ENCODE measurements at regions not wholly inside any gene's neighbourhood (a gene's known extent, or its start where the extent isn't known, plus 50 kb on each side); places are given as distances from the start of the nearest gene placed in this dataset.

DNA sequence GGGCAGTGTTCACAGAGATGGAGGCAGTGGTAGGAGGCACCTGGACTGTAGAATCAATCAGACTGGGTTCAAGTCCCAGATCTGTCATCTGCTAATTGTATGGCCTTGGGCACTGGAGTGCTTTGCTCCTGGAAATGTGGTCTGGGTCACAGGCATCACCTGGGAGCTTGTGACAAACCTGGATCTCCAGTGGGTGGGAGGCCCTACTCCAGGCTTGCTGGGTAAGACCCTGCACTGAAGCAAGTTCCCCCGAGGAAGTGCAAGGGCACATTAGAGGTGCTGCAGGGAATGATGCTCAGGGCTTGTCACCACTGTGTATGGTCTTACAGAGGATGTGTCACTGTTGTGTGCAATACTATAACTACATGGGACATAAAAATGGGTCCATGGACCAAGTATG, 220.5 kb upstream of the ID2 start:
- Histone ChIP-seq H3K4me1 (peaks cover 18 to 25% (median 23%) of the 10 kb centered on the region in 4 donors), H3K9me3 (no peaks in the 10 kb centered on the region), H3K36me3 (no peaks in the 10 kb centered on the region), H3K4me3 (no peak overlapping the region), H3K27ac (no peak overlapping the region), H3K27me3 (peaks cover 0 to 26% (median 6%) of the 10 kb centered on the region in 3 donors)
- WGBS, 5 donors: 100% methylated on average over 1 of the region's 1 CpG
- DNase-seq: peak in 1 of 2 donors; percentile 11
- intact Hi-C loops (cut with DNase I; ENCODE audit: low total_unique reads): no loop called here
- TF ChIP-seq POLR2AphosphoS5 (IDR thresholded peaks at IDR 0.05): no peak
- TF ChIP-seq, protein P1, sequence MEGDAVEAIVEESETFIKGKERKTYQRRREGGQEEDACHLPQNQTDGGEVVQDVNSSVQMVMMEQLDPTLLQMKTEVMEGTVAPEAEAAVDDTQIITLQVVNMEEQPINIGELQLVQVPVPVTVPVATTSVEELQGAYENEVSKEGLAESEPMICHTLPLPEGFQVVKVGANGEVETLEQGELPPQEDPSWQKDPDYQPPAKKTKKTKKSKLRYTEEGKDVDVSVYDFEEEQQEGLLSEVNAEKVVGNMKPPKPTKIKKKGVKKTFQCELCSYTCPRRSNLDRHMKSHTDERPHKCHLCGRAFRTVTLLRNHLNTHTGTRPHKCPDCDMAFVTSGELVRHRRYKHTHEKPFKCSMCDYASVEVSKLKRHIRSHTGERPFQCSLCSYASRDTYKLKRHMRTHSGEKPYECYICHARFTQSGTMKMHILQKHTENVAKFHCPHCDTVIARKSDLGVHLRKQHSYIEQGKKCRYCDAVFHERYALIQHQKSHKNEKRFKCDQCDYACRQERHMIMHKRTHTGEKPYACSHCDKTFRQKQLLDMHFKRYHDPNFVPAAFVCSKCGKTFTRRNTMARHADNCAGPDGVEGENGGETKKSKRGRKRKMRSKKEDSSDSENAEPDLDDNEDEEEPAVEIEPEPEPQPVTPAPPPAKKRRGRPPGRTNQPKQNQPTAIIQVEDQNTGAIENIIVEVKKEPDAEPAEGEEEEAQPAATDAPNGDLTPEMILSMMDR (IDR thresholded peaks at IDR 0.05): no peak

DNA sequence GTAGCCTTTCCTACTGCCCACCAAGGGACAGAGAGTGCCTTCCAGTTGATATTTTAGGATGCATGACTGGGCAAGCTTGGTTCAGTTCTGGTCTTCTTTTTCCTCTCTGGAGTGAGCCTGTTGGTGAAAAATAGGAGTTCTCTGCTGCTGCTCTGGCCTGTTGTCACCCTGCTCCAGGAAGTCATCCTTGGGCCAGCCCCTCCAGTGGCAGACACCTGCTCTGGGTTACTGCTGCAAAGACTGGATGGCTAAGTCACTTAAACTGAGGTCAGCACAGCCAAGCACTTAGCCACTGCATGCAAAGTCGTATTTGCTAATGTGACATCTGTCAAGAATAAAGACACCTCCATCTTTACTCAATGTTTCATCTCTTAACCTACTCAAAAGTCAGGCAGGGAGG, 219.6 kb upstream of the ID2 start:
- Histone ChIP-seq H3K4me1 (peaks cover 9 to 16% (median 13%) of the 10 kb centered on the region in 4 donors), H3K4me3 (no peak overlapping the region), H3K27ac (no peak overlapping the region), H3K27me3 (peaks cover 0 to 16% (median under 1%) of the 10 kb centered on the region in 3 donors), H3K36me3 (no peaks in the 10 kb centered on the region), H3K9me3 (no peaks in the 10 kb centered on the region)
- no peak for DNase-seq
- intact Hi-C loops (cut with DNase I; ENCODE audit: low total_unique reads): no loop called here
- no peak for TF ChIP-seq POLR2AphosphoS5 (IDR thresholded peaks at IDR 0.05)
- no peak for TF ChIP-seq POLR2A (IDR thresholded peaks at IDR 0.05)
- no peak for TF ChIP-seq EP300 (IDR thresholded peaks at IDR 0.05)
- TF ChIP-seq, protein P1 (IDR thresholded peaks at IDR 0.05): no peak
- WGBS, 5 donors: 84 to 100% (median 92%) methylated on average over 1 of the region's 1 CpG

DNA sequence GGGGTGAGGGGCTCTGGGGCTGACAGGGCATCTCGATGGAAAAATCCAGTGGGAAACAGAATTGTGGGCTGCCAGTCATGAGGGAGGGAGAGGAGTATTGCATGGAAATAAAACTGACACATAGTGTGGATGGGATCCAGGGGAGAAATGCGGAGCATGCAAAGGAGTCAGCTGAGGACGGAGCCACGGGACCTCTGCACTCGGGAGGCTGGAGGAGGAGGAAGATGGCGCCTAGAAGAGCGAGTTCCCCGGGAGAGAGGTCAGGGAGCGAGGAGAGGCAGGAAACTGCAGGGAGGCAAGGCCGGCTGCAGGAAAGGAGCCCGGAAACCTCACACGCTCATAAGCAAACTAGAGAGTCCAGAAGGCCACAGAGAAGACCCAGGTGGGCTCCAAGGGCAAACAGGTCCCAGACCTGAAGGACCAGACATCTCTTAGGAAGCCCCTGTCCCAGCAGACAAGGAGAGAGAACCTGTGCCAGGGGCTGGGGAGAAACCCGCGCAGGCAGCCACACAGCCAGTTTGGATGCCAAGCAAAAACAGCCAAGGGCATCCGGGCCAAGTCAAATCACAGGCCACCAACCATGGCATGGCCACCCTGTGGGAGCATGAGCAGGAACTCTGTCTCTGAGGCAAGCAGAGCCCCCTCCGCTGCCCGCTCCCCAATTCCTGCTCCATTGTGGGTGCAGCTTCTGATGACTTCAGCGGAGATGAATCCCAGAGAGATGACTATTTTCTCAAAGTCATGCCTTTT, 218.8 kb upstream of the ID2 start:
- H3K36me3 ChIP-seq: no peaks in the 10 kb centered on the region

DNA sequence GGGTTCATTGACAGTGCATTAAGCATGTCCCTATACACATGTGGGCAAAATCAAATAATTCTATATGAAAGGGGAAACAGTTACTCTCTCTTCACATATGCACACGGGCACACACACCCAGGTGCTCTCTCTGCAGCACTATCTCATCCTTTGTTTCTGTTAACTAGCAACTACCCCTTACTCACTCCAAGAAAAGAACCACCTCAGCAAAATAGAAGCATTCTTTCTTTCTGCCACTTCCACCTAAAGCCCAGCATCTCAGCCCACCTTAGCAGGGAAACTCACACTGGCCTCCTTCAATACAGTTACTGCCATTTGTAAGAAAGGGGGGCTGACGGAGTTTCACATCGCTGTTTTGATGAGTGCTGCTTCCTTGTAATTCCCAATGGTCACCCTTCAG, 216.3 kb upstream of the ID2 start:
- intact Hi-C loops (cut with DNase I; ENCODE audit: low total_unique reads): no loop called here
- Histone ChIP-seq H3K36me3 (no peaks in the 10 kb centered on the region), H3K27ac (no peak overlapping the region), H3K27me3 (no peaks in the 10 kb centered on the region), H3K4me3 (no peak overlapping the region), H3K9me3 (no peaks in the 10 kb centered on the region), H3K4me1 (peaks cover 0 to 1% (median 0%) of the 10 kb centered on the region in 4 donors)
- 87 to 96% (median 93%) methylated on average over 3 of the region's 3 CpGs for WGBS, 5 donors
- DNase-seq: no peak
- TF ChIP-seq, protein P1 (IDR thresholded peaks at IDR 0.05): no peak
- TF ChIP-seq POLR2AphosphoS5 (IDR thresholded peaks at IDR 0.05): no peak
- no peak for TF ChIP-seq EP300 (IDR thresholded peaks at IDR 0.05)
- TF ChIP-seq POLR2A (IDR thresholded peaks at IDR 0.05): no peak

More for the DNA sequence above, 218.8 kb upstream of the ID2 start:
- intact Hi-C loops (cut with DNase I; ENCODE audit: low total_unique reads): no loop called here
- peaks cover 3 to 9% (median 6%) of the 10 kb centered on the region in 4 donors for H3K4me1 ChIP-seq
- no peak overlapping the region for H3K27ac ChIP-seq
- no peak overlapping the region for H3K4me3 ChIP-seq
- H3K9me3 ChIP-seq: no peaks in the 10 kb centered on the region
- whole genome bisulfite sequencing, 5 donors: 89 to 93% (median 92%) methylated on average over 18 of the region's 18 CpGs
- H3K27me3 ChIP-seq: peaks cover 0 to 9% (median 0%) of the 10 kb centered on the region in 3 donors
- no peak for TF ChIP-seq POLR2A (IDR thresholded peaks at IDR 0.05)
- TF ChIP-seq, protein P1 (IDR thresholded peaks at IDR 0.05): no peak
- TF ChIP-seq POLR2AphosphoS5 (IDR thresholded peaks at IDR 0.05): no peak
- no peak for TF ChIP-seq EP300 (IDR thresholded peaks at IDR 0.05)
- DNase-seq: peak in 1 of 2 donors; percentile 9
